Esophagus muscularis mucosa (tissue), 3 donors: ENCODE measurements at regions not wholly inside any gene's neighbourhood (a gene's known extent, or its start where the extent isn't known, plus 50 kb on each side); places are given as distances from the start of the nearest gene placed in this dataset.

Experiments used
- CTCF ChIP-seq, 3 experiments: fragments of 200-600 bp in 2 of 3; fragments of 450-650 bp in 1 of 3; sonication (generic) in 2 of 3; IDR thresholded peaks; one replicate each; pipeline ENCODE4 v1.5.1; 2017 to 2019; ENCODE audit warnings: antibody characterized with exemption in 3 of 3, mild to moderate bottlenecking in 2 of 3, moderate library complexity in 1 of 3
- POLR2A ChIP-seq: fragments of 450-650 bp; IDR thresholded peaks from one replicate; pipeline ENCODE4 v1.6.1; 2017; ENCODE audit warnings: antibody characterized with exemption, moderate library complexity, mild to moderate bottlenecking, low read depth

GRCh38 chr11:96763244-96763643, 373.4 kb downstream of the JRKL start:
- TF ChIP-seq CTCF (IDR thresholded peaks at IDR 0.05) (no peak), POLR2A (no peak)
